ENCODE measurements at regions not wholly inside any gene's neighbourhood (a gene's known extent, or its start where the extent isn't known, plus 50 kb on each side); places are given as distances from the start of the nearest gene placed in this dataset.

DNA sequence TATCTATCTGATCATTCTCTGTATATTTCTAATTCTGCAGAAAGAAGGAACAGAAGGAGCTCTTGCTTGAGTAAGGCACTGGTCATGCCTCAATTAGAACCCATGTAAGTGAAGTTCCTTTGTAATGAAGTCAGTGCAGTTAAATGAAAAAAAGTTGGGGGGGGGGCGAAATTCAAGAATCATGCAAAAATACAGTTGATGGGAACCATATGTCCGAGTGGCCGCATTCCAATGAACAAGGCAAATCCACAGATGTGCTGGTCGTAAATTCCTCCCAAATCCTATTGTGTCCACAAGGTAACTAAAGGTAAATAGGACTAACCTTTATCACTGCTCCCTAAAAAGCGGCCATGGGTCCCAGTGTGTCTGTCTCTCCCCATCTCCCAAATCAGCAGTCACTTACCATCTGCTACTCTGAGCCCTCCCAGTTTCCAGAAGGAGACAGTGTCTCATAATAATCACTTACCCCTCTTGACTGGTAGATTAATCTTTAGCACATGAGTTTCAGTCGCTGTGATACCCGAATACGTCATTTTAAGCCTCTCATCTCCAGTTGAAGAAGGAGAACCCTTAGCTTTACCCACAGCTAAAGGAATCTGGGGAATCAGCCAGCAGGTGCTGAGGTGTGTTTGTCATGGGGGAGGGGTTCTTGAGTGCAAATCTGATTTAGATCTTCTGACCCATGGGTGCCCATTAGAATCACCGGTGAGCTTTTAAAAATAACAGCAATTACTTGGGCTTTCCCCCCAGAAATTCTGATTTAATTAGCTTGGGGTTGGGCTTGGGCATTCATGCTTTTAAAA lies 56.3 kb upstream of the EPHB3 start:
- H3K27me3 ChIP-seq = no peaks in the 10 kb centered on the region
- WGBS, 2 donors = 54 to 60% methylated on average over 9 of the region's 9 CpGs

DNA sequence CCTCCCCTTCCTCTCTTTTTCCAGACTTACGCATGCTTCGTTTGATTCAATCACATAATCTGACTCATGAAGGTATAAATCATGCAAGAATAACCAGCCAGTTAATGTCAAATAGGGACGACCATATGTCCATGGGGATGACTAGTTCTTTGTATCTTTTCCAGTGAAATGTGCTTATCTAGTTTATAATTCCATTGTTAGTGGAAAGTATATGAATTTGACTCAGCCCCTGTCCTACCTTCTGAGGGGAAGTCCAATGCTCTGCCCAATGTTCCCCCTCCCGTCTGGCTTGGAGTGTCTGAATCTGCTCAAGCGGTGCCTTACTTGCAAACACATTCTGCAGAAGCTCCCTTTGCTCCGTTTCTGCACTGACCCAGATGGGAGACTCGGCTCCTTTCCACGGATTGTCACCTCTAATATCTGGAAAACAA lies 55.0 kb upstream of the EPHB3 start:
- no peak overlapping the region for H3K4me3 ChIP-seq (replicated peaks in 1 of 3)
- H3K4me1 ChIP-seq = peaks cover 0 to 8% of the 10 kb centered on the region in 2 donors
- WGBS, 2 donors = 42 to 59% methylated on average over 8 of the region's 8 CpGs
- no peaks in the 10 kb centered on the region for H3K36me3 ChIP-seq
- no peaks in the 10 kb centered on the region for H3K9me3 ChIP-seq
- H3K27ac ChIP-seq = no peak overlapping the region
- no peak for TF ChIP-seq POLR2A (IDR thresholded peaks at IDR 0.05)
- TF ChIP-seq, protein P1, sequence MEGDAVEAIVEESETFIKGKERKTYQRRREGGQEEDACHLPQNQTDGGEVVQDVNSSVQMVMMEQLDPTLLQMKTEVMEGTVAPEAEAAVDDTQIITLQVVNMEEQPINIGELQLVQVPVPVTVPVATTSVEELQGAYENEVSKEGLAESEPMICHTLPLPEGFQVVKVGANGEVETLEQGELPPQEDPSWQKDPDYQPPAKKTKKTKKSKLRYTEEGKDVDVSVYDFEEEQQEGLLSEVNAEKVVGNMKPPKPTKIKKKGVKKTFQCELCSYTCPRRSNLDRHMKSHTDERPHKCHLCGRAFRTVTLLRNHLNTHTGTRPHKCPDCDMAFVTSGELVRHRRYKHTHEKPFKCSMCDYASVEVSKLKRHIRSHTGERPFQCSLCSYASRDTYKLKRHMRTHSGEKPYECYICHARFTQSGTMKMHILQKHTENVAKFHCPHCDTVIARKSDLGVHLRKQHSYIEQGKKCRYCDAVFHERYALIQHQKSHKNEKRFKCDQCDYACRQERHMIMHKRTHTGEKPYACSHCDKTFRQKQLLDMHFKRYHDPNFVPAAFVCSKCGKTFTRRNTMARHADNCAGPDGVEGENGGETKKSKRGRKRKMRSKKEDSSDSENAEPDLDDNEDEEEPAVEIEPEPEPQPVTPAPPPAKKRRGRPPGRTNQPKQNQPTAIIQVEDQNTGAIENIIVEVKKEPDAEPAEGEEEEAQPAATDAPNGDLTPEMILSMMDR (IDR thresholded peaks at IDR 0.05) = no peak
- intact Hi-C loops (cut with DNase I) = no loop called here
- H3K27me3 ChIP-seq = no peaks in the 10 kb centered on the region
- DNase-seq = no peak

More for the DNA sequence above, 56.3 kb upstream of the EPHB3 start:
- H3K4me3 ChIP-seq (replicated peaks in 1 of 3) = no peak overlapping the region
- TF ChIP-seq, protein P1 (IDR thresholded peaks at IDR 0.05) = no peak
- TF ChIP-seq POLR2A (IDR thresholded peaks at IDR 0.05) = no peak
- H3K4me1 ChIP-seq = peaks cover 0 to 8% of the 10 kb centered on the region in 2 donors
- no peaks in the 10 kb centered on the region for H3K9me3 ChIP-seq
- DNase-seq = no peak
- intact Hi-C loops (cut with DNase I) = no loop called here
- H3K27ac ChIP-seq = no peak overlapping the region
- no peaks in the 10 kb centered on the region for H3K36me3 ChIP-seq

DNA sequence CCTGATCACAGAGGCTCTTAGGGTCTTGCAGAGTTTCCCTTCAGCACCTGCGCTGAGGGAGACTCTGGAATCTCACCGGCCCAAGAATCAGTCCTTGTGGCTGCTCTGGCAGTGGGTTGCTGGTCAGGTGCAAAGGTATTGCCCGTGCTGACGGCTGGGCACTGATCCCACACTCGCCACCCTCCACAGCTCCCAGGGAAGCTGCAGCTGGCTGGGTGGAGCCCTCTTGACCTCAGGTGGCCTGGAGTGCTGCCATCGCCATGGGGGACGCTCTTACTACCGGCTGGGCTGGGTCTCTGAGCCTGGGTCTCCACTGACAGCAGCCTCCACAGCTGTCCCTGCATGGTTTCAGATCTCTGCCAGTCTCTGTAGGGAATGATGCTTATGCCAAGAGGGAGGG lies 52.6 kb upstream of the EPHB3 start:
- H3K9me3 ChIP-seq = no peaks in the 10 kb centered on the region
- TF ChIP-seq, protein P1 (IDR thresholded peaks at IDR 0.05) = no peak
- no peak for TF ChIP-seq POLR2A (IDR thresholded peaks at IDR 0.05)
- H3K36me3 ChIP-seq = no peaks in the 10 kb centered on the region
- no peak overlapping the region for H3K4me3 ChIP-seq (replicated peaks in 1 of 3)
- DNase-seq = peak; percentile 67 to 73
- peaks cover 0 to 17% of the 10 kb centered on the region in 2 donors for H3K4me1 ChIP-seq
- intact Hi-C loops (cut with DNase I) = no loop called here
- WGBS, 2 donors = 23 to 44% methylated on average over 5 to 6 of the region's 8 CpGs
- no peaks in the 10 kb centered on the region for H3K27me3 ChIP-seq
- no peak overlapping the region for H3K27ac ChIP-seq

DNA sequence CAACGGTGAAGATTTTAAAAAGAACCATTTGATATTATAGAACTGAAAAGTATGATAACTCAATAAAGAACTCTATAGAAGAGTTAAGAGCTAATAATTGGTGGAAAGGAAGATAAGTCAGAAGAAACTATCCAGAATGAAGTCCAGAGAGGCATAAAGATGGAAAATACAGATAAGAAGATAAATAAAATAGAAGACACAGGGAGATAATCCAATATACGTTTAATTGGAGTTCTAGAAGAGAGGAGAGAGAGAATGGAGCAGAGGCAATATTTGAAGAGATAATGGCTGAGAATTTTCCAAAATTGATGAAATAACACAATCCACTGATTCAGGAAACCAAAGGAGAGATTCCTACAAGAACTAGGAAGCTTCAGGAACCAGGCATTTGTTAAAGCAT lies 49.8 kb upstream of the EPHB3 start:
- H3K4me3 ChIP-seq (replicated peaks in 1 of 3) = no peak overlapping the region
- H3K27ac ChIP-seq = no peak overlapping the region
- no peaks in the 10 kb centered on the region for H3K27me3 ChIP-seq
- intact Hi-C loops (cut with DNase I) = loop anchor here (5.0 kb wide), 1 partner anchor 139 kb away; no protein-coding TSS in a partner anchor
- no peak for TF ChIP-seq POLR2A (IDR thresholded peaks at IDR 0.05)
- TF ChIP-seq, protein P1 (IDR thresholded peaks at IDR 0.05) = no peak
- WGBS, 2 donors = 92 to 96% methylated on average over 2 of the region's 2 CpGs
- H3K9me3 ChIP-seq = no peaks in the 10 kb centered on the region
- peaks cover 0 to 21% of the 10 kb centered on the region in 2 donors for H3K4me1 ChIP-seq
- no peak for DNase-seq
- H3K36me3 ChIP-seq = no peaks in the 10 kb centered on the region

All from thyroid gland (tissue), 4 donors.